ENCODE measurements at regions not wholly inside any gene's neighbourhood (a gene's known extent, or its start where the extent isn't known, plus 50 kb on each side); places are given as distances from the start of the nearest gene placed in this dataset.

DNA sequence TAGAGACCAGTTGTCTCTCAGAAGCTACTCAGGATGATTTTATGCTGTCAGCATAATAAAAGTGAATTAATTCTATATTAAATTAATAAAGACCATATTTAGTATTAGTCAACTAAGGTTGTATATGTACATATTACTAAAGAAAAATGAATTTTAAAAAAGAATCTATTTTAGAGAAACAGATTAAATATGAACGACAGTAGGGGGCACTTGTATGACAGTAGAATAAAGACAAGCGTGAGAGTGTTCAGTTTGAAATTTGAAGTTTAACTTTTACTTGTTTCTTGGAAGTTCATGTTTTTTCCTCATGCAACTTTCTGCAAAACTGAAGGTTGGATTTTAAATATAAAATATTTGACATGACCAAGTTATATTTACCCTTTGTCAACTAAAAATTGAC is 67.9 kb upstream of the MACF1 start:
- DNase-seq (ENCODE audit: low spot score): no peak

GRCh38 chr1:39139723-39140360 is 64.7 kb upstream of the MACF1 start:
- no peak for DNase-seq (ENCODE audit: low spot score)

DNA sequence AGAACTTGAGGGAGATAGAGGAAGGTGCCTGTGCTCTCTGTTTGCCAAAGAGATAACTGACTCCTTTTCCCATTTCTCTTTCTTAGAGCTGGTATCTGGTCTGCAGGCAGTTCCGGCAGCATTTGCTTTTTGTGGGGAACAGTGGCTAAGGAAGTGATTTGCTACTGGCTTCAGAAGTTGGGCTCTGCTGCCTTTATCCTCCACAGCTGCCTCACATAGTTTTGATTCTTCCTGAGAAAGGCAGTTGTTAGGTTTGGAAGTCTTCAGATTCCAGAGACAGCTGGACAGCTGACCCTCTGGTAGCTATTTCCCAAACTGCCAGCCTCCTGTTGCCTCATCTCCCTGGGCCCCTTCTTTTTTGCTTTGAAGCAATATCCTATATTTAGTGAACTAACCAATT is 62.6 kb upstream of the MACF1 start:
- DNase-seq (ENCODE audit: low spot score): no peak

- no peak for DNase-seq (ENCODE audit: low spot score)
Observed at GRCh38 chr1:39142401-39143060, 62.0 kb upstream of the MACF1 start.

DNA sequence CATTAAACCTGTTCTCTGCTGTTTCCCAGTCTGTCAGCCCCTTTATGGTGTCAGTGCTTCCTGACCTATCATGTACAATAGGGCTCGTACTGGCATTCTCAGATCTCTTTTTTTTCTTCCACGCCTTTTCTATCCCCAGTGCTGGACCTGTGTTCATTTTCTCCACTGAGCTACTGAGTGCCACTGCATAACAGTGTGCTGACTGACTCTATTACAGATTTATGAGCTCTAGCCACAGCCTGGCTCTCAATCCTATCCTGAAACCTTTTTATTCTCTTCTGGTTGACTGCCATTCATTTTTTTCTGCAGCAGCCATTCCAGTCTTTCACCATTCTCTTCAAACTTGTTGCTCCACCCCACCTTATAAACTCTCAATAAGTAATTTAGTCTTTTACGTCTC is 59.6 kb upstream of the MACF1 start:
- DNase-seq (ENCODE audit: low spot score): no peak

DNA sequence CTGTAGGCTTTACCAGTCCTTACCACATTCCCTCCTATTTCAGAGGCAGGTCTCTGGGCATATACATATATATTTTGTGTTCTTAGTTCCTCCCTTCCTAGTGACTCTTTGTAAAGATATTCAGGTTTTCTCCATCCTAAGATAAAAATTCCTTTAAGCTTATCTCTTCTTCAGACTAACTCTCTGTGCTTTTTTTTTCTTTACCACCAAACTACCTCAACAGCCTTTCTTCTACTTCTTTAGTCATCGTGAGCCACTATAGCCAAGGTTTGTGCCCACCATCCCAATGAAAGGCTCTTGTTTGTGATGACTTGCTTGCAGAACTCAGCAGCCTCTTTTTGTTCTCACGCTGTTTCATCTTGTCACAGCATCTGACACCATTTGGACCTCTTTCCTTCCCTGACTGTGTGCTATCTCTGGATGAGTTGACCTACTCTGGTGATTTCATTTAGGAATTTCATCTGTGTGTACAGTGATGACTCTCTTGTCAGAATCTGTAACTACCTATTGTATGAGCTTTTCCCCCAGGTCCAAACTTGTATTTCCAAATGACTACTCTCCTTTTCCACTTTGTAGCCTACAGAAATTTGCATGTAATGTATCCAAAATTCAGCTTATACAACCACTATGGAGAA is 59.0 kb upstream of the MACF1 start:
- DNase-seq (ENCODE audit: low spot score): no peak

DNA sequence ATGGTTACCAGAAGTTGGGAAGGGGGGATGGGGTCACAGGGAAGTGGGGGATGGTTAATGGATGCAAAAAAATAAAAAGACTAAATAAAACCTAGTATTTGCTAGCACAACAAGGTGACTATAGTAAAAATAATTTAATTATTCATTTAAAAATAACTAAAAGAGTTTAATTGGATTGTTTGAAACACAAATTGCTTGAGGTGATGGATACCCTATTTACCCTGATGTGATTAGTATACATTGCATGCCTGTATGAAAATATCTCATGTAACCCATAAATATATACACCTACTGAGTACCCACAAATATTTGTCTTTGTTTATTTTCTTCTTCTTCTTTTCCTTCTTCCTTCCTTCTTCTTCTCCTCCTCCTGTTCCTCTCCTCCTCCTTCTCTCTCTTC is 57.8 kb upstream of the MACF1 start:
- no peak for DNase-seq (ENCODE audit: low spot score)

DNA sequence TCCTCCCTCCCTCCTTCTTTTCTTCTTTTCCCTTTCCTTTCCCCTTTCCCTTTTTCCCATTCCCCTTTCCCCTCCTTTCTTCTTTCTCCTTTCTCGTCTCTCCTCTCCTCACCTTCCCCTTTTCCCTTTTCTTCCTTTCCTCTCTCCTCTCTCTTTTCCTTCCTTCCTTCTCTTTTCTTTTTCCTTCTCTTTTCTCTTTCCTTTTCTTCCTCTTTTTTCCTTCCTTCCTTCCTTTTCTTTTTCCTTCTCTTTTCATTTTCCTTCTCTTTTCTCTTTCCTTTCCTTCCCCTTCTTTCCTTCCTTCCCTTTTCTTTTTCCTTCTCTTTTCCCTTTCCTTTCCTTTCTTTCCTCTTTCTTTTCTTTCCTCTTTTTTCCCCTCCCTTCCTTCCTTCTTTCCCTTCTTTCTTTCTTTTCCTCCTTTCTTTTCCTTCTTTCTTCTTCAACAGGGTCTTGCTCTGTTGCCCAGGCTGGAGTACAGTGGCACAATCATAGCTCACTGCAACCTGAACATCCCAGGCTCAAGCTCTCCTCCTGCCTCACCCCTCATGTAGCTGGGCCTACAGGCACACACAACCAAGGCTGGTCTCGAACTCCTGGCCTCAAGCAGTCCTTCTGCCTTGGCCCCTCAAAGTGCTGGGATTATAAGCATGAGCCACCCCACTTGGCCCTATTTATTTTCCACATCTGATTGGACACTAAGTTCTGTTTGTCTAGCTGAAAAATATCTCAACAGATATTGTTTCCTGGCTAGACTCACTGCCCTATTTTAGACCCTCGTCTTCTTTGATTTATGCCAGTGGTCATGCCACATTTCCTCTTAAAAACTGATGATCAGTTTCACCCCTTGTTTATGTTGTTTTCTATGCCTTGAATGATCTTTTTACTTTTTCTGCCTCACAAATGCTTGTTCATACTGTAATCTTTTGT is 57.1 kb upstream of the MACF1 start:
- no peak for DNase-seq (ENCODE audit: low spot score)

DNA sequence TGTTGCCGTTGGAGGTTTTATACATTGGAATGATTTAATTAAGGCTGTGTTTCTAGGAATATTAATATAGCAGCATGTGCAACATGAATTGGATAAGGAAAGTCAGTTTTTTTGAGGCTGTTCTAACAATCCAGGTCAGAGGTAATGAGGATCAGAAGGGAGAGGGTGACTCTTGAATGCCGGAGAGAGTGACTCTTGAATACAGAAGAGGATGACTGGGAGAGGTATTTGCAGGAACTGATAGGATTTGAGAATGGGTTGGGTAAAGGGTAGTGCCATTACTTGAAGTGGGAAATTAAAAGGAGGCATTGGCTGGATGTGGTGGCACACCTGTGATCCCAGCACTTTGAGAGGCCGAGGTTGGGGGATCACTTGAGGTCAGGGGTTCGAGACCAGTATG is 55.6 kb upstream of the MACF1 start:
- no peak for DNase-seq (ENCODE audit: low spot score)

- DNase-seq (ENCODE audit: low spot score): no peak
Observed at GRCh38 chr1:39149509-39149908, 55.0 kb upstream of the MACF1 start.

DNA sequence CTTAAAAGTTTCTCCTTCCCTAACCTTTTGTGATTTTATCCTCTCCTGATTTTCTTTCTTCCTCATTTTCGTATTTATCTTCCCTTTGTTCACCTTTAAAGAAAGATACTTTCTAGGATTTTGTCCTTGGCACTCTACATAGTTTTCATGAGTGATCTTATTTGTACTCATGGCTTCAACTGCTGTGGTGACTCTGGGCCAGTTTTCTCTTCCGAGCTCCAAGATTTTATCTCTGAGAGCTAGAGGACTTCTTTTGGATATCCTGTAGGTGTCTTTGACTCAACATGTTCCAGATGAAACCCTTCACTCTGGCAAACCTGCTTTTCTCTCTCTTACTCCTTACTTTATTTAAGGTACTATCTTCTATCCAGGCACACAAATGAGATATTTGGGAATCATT is 53.7 kb upstream of the MACF1 start:
- no peak for DNase-seq (ENCODE audit: low spot score)

DNA sequence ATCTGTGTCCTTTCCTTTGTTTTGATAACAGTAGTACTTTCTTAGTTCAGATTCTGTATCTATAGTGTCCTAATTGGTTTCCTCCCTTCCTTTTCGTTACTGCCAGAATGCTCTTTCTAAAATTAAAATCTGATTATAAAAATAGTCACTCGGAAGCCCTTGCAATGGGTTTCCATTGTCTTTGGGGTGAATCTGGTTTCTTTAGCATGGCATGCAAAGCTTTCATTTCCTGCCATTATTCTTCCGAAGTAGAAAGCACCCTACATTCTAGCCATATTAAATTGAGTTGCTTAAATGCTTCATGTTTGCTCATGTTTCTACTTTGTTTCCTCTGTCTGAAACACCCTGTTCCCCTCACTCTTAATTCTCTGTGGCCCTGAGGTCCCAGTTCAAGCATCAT is 53.2 kb upstream of the MACF1 start:
- no peak for DNase-seq (ENCODE audit: low spot score)

DNA sequence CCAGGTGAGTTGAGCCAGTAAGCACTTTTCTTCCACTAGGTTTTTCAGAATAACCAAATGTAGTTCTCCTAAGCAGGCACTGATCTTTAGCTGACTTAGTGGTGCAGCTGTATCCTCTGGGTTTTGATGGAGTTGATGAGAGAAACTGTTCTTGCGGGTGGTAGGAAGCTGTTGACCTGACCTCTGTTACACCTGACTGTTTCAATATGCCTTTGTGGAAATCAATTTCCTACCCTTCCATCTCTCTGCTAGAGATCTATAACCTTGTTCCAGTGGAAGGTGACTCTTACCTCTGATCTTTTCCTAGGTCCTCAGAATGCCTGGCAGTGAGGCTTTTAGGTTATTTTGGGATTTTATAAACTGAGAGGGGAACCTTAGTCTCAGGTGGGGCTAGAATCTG is 51.6 kb upstream of the MACF1 start:
- DNase-seq (ENCODE audit: low spot score): no peak

- DNase-seq (ENCODE audit: low spot score): no peak
Observed at GRCh38 chr1:39153684-39154083, 50.8 kb upstream of the MACF1 start.

DNA sequence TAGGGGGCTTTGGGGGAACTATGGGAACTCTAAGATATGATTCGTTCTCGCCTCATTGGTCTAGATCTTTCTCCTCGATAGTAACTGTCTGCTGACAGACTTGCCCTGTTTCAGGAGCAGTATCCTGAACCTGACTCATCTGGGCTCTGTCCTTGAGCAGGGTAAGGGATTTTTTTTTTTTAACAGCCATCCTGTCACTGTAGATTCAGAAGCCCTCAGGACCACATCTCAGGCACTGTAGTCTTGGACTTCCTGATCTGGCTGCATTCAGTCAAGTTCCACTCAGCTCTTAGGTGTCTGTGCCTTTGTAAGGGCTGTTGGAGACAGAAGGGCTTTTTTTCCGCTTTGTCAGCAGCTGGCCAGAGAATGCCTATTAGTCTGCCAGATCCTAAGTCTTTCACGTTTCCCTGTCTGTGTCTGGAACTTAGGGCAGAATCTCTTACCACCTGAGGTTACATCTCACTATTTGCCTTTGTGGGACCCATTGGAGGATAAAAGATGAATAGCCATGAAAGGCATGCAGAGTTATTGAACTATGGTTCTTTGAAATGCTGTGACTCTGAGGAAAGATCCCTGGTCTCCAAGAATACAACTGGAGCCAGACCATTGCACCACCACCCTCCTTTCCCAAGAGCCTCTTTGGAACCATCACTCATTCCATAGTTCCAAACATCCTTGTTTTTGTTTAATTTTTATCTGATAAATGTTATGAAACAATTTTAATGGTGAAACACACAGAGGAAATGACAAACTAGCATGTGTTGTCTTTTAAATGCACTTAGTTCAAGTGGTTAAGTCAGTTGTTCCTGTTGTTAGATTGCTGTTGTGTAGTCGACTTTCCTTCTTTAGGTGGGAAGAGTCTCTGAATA is 49.7 kb upstream of the MACF1 start:
- DNase-seq (ENCODE audit: low spot score): no peak

Data from CD4-positive, alpha-beta T cell treated with Interleukin-15 for 4 hours (primary cell).